ENCODE measurements at regions not wholly inside any gene's neighbourhood (a gene's known extent, or its start where the extent isn't known, plus 50 kb on each side); places are given as distances from the start of the nearest gene placed in this dataset.

GRCh38 chr16:86060381-86061317, 161.7 kb downstream of the IRF8 start:
- DNase-seq (ENCODE audit: low read depth in 2 of 2) = no peak

- no peak for DNase-seq (ENCODE audit: low read depth in 2 of 2)
Measured at GRCh38 chr16:86061318-86061695, 162.3 kb downstream of the IRF8 start.

GRCh38 chr16:86061721-86062120, 162.8 kb downstream of the IRF8 start:
- DNase-seq (ENCODE audit: low read depth in 2 of 2) = no peak

GRCh38 chr16:86062271-86062965, 163.5 kb downstream of the IRF8 start:
- DNase-seq (ENCODE audit: low read depth in 2 of 2) = no peak

- no peak for DNase-seq (ENCODE audit: low read depth in 2 of 2)
Measured at GRCh38 chr16:86063760-86064405, 164.9 kb downstream of the IRF8 start.

GRCh38 chr16:86064431-86065250, 165.7 kb downstream of the IRF8 start:
- no peak for DNase-seq (ENCODE audit: low read depth in 2 of 2)

- no peak for DNase-seq (ENCODE audit: low read depth in 2 of 2)
Measured at GRCh38 chr16:86065711-86066110, 166.7 kb downstream of the IRF8 start.

- DNase-seq (ENCODE audit: low read depth in 2 of 2) = no peak
Measured at GRCh38 chr16:86066811-86067210, 167.8 kb downstream of the IRF8 start.

GRCh38 chr16:86067516-86067915, 168.6 kb downstream of the IRF8 start:
- DNase-seq (ENCODE audit: low read depth in 2 of 2) = no peak

GRCh38 chr16:86067936-86068335, 169.0 kb downstream of the IRF8 start:
- DNase-seq (ENCODE audit: low read depth in 2 of 2) = no peak

GRCh38 chr16:86068722-86069121, 169.8 kb downstream of the IRF8 start:
- DNase-seq (ENCODE audit: low read depth in 2 of 2) = no peak

- DNase-seq (ENCODE audit: low read depth in 2 of 2) = no peak
Measured at GRCh38 chr16:86069736-86070298, 170.9 kb downstream of the IRF8 start.

GRCh38 chr16:86070484-86070883, 171.5 kb downstream of the IRF8 start:
- DNase-seq (ENCODE audit: low read depth in 2 of 2) = no peak

- DNase-seq (ENCODE audit: low read depth in 2 of 2) = no peak
Measured at GRCh38 chr16:86070971-86071370, 172.0 kb downstream of the IRF8 start.

- DNase-seq (ENCODE audit: low read depth in 2 of 2) = no peak
Measured at GRCh38 chr16:86071611-86072240, 172.8 kb downstream of the IRF8 start.

GRCh38 chr16:86072328-86073102, 173.6 kb downstream of the IRF8 start:
- peak; percentile 19 to 29 for DNase-seq (ENCODE audit: low read depth in 2 of 2)

GRCh38 chr16:86073103-86073625, 174.2 kb downstream of the IRF8 start:
- no peak for DNase-seq (ENCODE audit: low read depth in 2 of 2)

- no peak for DNase-seq (ENCODE audit: low read depth in 2 of 2)
Measured at GRCh38 chr16:86073763-86074493, 175.0 kb downstream of the IRF8 start.
